ENCODE measurements at regions not wholly inside any gene's neighbourhood (a gene's known extent, or its start where the extent isn't known, plus 50 kb on each side); places are given as distances from the start of the nearest gene placed in this dataset.
"Not testable (repeated sequence)": the region's sequence is repeated elsewhere in the genome, so short reads cannot be mapped to it uniquely, and the experiment has no call there.

- FAIRE-seq (no peak), DNase-seq (ENCODE audit: low spot score) (no peak)
Measured at GRCh38 chrX:109782994-109783700, 50.1 kb upstream of the ACSL4 start.

GRCh38 chrX:109783701-109784079, 50.6 kb upstream of the ACSL4 start:
- no peak for FAIRE-seq

GRCh38 chrX:109785053-109785452, 52.0 kb upstream of the ACSL4 start:
- no peak for DNase-seq (ENCODE audit: low spot score)
- no peak for FAIRE-seq

More at GRCh38 chrX:109783701-109784079, 50.6 kb upstream of the ACSL4 start:
- no peak for DNase-seq (ENCODE audit: low spot score)

GRCh38 chrX:109790511-109790910, 57.5 kb upstream of the ACSL4 start:
- not testable (repeated sequence) for FAIRE-seq

GRCh38 chrX:109793191-109793590, 60.1 kb upstream of the ACSL4 start:
- FAIRE-seq (no peak), DNase-seq (ENCODE audit: low spot score) (no peak)

More at GRCh38 chrX:109790511-109790910, 57.5 kb upstream of the ACSL4 start:
- not testable (repeated sequence) for DNase-seq (ENCODE audit: low spot score)

- FAIRE-seq (no peak), DNase-seq (ENCODE audit: low spot score) (no peak)
Measured at GRCh38 chrX:109795682-109796081, 62.6 kb upstream of the ACSL4 start.

- DNase-seq (ENCODE audit: low spot score) (no peak), FAIRE-seq (no peak)
Measured at GRCh38 chrX:109797311-109797975, 64.4 kb upstream of the ACSL4 start.

GRCh38 chrX:109812236-109812635, 79.2 kb upstream of the ACSL4 start:
- no peak for DNase-seq (ENCODE audit: low spot score)
- no peak for FAIRE-seq

- DNase-seq (ENCODE audit: low spot score) (no peak), FAIRE-seq (no peak)
Measured at GRCh38 chrX:109813236-109813635, 80.2 kb upstream of the ACSL4 start.

GRCh38 chrX:109818976-109819375, 85.9 kb upstream of the ACSL4 start:
- DNase-seq (ENCODE audit: low spot score): no peak
- no peak for FAIRE-seq

- DNase-seq (ENCODE audit: low spot score): peak; percentile 2
Measured at GRCh38 chrX:109822861-109823260, 89.8 kb upstream of the ACSL4 start.

GRCh38 chrX:109826954-109827708, 94.1 kb upstream of the ACSL4 start:
- FAIRE-seq: no peak
- peak; percentile 31 for DNase-seq (ENCODE audit: low spot score)

More at GRCh38 chrX:109822861-109823260, 89.8 kb upstream of the ACSL4 start:
- no peak for FAIRE-seq

- no peak for FAIRE-seq
- no peak for DNase-seq (ENCODE audit: low spot score)
Measured at GRCh38 chrX:109827772-109828171, 94.7 kb upstream of the ACSL4 start.

GRCh38 chrX:109830157-109830703, 97.2 kb upstream of the ACSL4 start:
- FAIRE-seq: no peak
- no peak for DNase-seq (ENCODE audit: low spot score)

GRCh38 chrX:109830704-109831206, 97.7 kb upstream of the ACSL4 start:
- FAIRE-seq (no peak), DNase-seq (ENCODE audit: low spot score) (no peak)

GRCh38 chrX:109831326-109831985, 98.4 kb upstream of the ACSL4 start:
- FAIRE-seq: no peak
- DNase-seq (ENCODE audit: low spot score): no peak

GRCh38 chrX:109839694-109840567, 106.9 kb upstream of the ACSL4 start:
- FAIRE-seq: no peak

GRCh38 chrX:109840585-109840984, 107.5 kb upstream of the ACSL4 start:
- FAIRE-seq: no peak
- DNase-seq (ENCODE audit: low spot score): peak; percentile 48

More at GRCh38 chrX:109839694-109840567, 106.9 kb upstream of the ACSL4 start:
- peak; percentile 3 for DNase-seq (ENCODE audit: low spot score)

- FAIRE-seq (no peak), DNase-seq (ENCODE audit: low spot score) (no peak)
Measured at GRCh38 chrX:109841257-109841656, 108.2 kb upstream of the ACSL4 start.

Data from urothelium cell line (cell line).